Adrenal gland (tissue), 9 donors: ENCODE measurements at regions not wholly inside any gene's neighbourhood (a gene's known extent, or its start where the extent isn't known, plus 50 kb on each side); places are given as distances from the start of the nearest gene placed in this dataset.

Experiments
- DNase-seq, 7 donors: peaks; one replicate each; pipeline ENCODE4 v3.0.0-alpha.2; 2019 to 2020
- H3K27ac ChIP-seq, 5 donors: fragments of 200-600 bp; sonication (generic) in 4 of 5; 1 replicate in 3 of 5; 2 replicates in 2 of 5; pipeline versions ENCODE4 v1.5.1 to v1.8.0; 2016 to 2020; ENCODE audit warnings: mild to moderate bottlenecking in 1 of 5
- H3K27me3 ChIP-seq: fragments of 200-600 bp; 2 replicates; pipeline ENCODE4 v1.8.0; 2021
- H3K36me3 ChIP-seq, 2 donors: fragments of 200-600 bp; replicated peaks in 1 of 2; 1 replicate in 1 of 2; 2 replicates in 1 of 2; pipeline versions ENCODE4 v1.5.1 to v1.8.0; 2018 to 2022
- H3K4me1 ChIP-seq, 2 donors: fragments of 200-600 bp; replicated peaks in 1 of 2; 1 replicate in 1 of 2; 2 replicates in 1 of 2; pipeline versions ENCODE4 v1.5.1 to v1.8.0; 2018 to 2021
- H3K4me3 ChIP-seq, 4 donors: fragments of 200-600 bp; sonication (generic) in 3 of 4; one replicate each; pipeline ENCODE4 v1.5.1; 2016 to 2018
- H3K9me3 ChIP-seq, 3 donors: fragments of 200-600 bp; sonication (generic) in 1 of 3; replicated peaks in 1 of 3; 1 replicate in 2 of 3; 2 replicates in 1 of 3; pipeline versions ENCODE4 v1.5.1 to v1.8.0; 2016 to 2021
- POLR2A ChIP-seq, 2 donors: fragments of 450-650 bp; IDR thresholded peaks; one replicate each; pipeline ENCODE4 v1.6.1; 2017; ENCODE audit warnings: antibody characterized with exemption in 2 of 2, mild to moderate bottlenecking in 2 of 2, moderate library complexity in 1 of 2
- WGBS, 4 donors: extraction: QIAGEN DNeasy Blood & Tissue Kit in 2 of 4; methylation state at CpG; one replicate each; pipeline versions ENCODE4 v1.1.5 to v1.1.7; 2013 to 2017; 5-methylcytosine and 5-hydroxymethylcytosine counted together
- intact Hi-C, 2 donors: fragments of 100-400 bp; cut with DNase I; formaldehyde crosslinking; loops; one replicate each; pipeline versions ENCODE4 v1.14.1 to v1.15.0; 2022 to 2023
- TF ChIP-seq, protein P1 (sequence below), 6 experiments: fragments of 450-650 bp in 4 of 6; fragments of 200-600 bp in 2 of 6; sonication (generic) in 1 of 6; IDR thresholded peaks; 1 replicate in 5 of 6; 2 replicates in 1 of 6; pipeline versions ENCODE4 v1.5.1 to v1.8.0; 2016 to 2021; ENCODE audit warnings: antibody characterized with exemption in 6 of 6, mild to moderate bottlenecking in 2 of 6, moderate library complexity in 1 of 6
- donor health status: healthy with polysubstance abuse.
- donor health status: Bipolar disorder and iron deficiency.
- donor health status: DM: yes; HTN: yes; CAD: no.
- donor health status: DM: no; HTN: no; CAD: no.
- donor health status: DM: no; HTN: no; CAD: no.

- H3K4me3 ChIP-seq = no peak overlapping the region
- 66 to 90% (median 69%) methylated on average over 3 of the region's 3 CpGs for WGBS, 4 donors
- TF ChIP-seq, protein P1, sequence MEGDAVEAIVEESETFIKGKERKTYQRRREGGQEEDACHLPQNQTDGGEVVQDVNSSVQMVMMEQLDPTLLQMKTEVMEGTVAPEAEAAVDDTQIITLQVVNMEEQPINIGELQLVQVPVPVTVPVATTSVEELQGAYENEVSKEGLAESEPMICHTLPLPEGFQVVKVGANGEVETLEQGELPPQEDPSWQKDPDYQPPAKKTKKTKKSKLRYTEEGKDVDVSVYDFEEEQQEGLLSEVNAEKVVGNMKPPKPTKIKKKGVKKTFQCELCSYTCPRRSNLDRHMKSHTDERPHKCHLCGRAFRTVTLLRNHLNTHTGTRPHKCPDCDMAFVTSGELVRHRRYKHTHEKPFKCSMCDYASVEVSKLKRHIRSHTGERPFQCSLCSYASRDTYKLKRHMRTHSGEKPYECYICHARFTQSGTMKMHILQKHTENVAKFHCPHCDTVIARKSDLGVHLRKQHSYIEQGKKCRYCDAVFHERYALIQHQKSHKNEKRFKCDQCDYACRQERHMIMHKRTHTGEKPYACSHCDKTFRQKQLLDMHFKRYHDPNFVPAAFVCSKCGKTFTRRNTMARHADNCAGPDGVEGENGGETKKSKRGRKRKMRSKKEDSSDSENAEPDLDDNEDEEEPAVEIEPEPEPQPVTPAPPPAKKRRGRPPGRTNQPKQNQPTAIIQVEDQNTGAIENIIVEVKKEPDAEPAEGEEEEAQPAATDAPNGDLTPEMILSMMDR (IDR thresholded peaks at IDR 0.05) = no peak
- no peak for TF ChIP-seq POLR2A (IDR thresholded peaks at IDR 0.05)
- DNase-seq = no peak
- no peak overlapping the region for H3K27ac ChIP-seq
- H3K4me1 ChIP-seq = no peaks in the 10 kb centered on the region
- H3K27me3 ChIP-seq = peaks cover 5% of the 10 kb centered on the region
- no peaks in the 10 kb centered on the region for H3K9me3 ChIP-seq
- intact Hi-C loops = no loop called here
- no peaks in the 10 kb centered on the region for H3K36me3 ChIP-seq
These were observed 399.1 kb upstream of the LARGE1 start for GRCh38 chr22:34319346-34319745.

DNA sequence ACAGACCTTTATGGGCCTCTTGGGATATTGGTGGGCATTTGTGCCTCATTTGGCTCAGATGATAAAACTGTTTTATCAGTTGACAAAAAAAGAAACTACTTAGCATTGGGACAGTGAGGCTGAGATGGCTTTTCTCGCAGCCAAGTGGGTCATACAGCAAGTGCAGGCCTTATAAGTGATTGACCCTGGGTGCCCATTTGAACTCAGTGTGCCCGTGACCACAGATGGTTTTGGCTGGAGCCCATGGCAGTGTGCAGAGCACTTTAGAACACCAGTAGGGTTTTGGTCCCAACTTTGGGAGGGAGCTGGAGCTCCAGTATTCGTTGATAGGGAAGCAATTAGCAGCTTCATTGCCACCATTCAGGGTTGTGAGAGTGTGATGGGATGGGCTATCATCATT lies 404.5 kb upstream of the LARGE1 start:
- no peak for TF ChIP-seq POLR2A (IDR thresholded peaks at IDR 0.05)
- TF ChIP-seq, protein P1 (IDR thresholded peaks at IDR 0.05) = no peak

DNA sequence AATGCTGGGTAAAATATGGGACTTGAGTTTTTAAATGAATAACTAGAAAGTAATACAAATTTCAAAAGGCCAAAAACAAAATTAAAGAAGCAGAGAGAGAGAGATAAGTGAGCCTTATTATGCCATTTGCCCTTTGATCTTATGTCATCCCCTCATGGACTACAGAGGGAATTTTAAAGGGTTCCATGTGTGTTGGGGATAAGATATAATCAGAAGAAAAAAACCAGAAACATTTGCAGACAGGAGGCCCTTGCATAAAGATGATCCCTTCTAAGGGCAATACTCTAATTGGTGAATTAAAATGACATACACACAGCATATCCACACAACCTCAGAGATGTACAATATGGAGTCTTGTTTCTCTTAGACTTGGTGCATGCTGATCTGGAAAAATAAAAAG lies 406.6 kb upstream of the LARGE1 start:
- no peaks in the 10 kb centered on the region for H3K9me3 ChIP-seq
- H3K4me3 ChIP-seq = no peak overlapping the region
- no peak for DNase-seq
- intact Hi-C loops = no loop called here
- TF ChIP-seq POLR2A (IDR thresholded peaks at IDR 0.05) = no peak
- TF ChIP-seq, protein P1 (IDR thresholded peaks at IDR 0.05) = no peak
- H3K4me1 ChIP-seq = no peaks in the 10 kb centered on the region
- H3K27me3 ChIP-seq = peaks cover 5% of the 10 kb centered on the region
- no peak overlapping the region for H3K27ac ChIP-seq
- no peaks in the 10 kb centered on the region for H3K36me3 ChIP-seq

More for the DNA sequence above, 404.5 kb upstream of the LARGE1 start:
- H3K36me3 ChIP-seq = no peaks in the 10 kb centered on the region
- DNase-seq = no peak
- no peak overlapping the region for H3K27ac ChIP-seq
- 81 to 82% (median 82%) methylated on average over 3 of the region's 3 CpGs for WGBS, 4 donors
- H3K4me1 ChIP-seq = no peaks in the 10 kb centered on the region
- peaks cover 5% of the 10 kb centered on the region for H3K27me3 ChIP-seq
- intact Hi-C loops = no loop called here
- no peak overlapping the region for H3K4me3 ChIP-seq
- H3K9me3 ChIP-seq = no peaks in the 10 kb centered on the region

DNA sequence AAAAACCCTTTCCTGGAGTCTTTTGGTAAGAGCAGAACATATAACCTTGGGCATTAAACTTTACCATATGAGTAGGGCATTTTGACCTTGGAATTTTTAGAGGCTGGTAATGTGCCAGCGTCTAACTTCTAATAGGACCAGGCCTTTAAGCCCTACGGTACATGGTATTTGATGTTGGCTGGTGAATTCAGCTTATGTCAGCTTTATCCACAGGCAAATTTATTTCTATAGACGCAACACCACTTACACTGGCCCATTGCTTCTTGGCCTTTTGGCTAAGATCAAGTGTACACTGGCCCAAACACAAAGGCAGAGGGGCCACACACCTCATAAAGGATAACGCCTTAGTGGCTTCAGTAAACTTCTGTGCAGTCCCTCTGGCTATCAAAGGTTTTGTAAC lies 410.2 kb upstream of the LARGE1 start:
- no peaks in the 10 kb centered on the region for H3K9me3 ChIP-seq
- no peaks in the 10 kb centered on the region for H3K27me3 ChIP-seq
- DNase-seq = no peak
- H3K36me3 ChIP-seq = no peaks in the 10 kb centered on the region
- no peak overlapping the region for H3K4me3 ChIP-seq
- intact Hi-C loops = no loop called here
- no peak overlapping the region for H3K27ac ChIP-seq
- no peaks in the 10 kb centered on the region for H3K4me1 ChIP-seq
- TF ChIP-seq, protein P1 (IDR thresholded peaks at IDR 0.05) = no peak
- no peak for TF ChIP-seq POLR2A (IDR thresholded peaks at IDR 0.05)
- 67 to 86% (median 76%) methylated on average over 4 of the region's 4 CpGs for WGBS, 4 donors
